ENCODE measurements at regions not wholly inside any gene's neighbourhood (a gene's known extent, or its start where the extent isn't known, plus 50 kb on each side); places are given as distances from the start of the nearest gene placed in this dataset.
"Not testable (repeated sequence)": the region's sequence is repeated elsewhere in the genome, so short reads cannot be mapped to it uniquely, and the experiment has no call there.

DNA sequence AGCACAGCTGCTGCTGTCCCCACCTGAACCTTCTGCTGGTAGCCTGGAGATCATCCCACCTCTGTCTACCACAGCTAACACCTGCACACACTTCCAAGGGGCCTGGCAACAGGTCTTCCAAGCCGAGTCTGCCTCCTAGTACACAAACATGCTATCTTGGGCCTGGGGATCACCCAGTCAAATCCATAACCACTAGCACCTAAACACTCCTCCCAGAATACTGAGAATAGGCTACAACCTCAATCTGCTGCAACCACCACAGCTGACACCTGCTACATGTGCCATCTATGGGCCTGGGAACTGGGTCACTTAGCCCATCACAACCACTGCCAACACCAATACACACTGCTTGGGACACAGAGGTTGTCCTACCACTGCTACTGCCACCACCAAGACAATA lies 362.8 kb upstream of the ARPP21 start:
- DNase-seq (no peak), ATAC-seq (ENCODE audit: low read depth in 2 of 2) (no peak)
- Histone ChIP-seq H3K4me1 (ENCODE audit: control insufficient read depth, insufficient read depth, low read length, poor library complexity, severe bottlenecking) (no peaks in the 10 kb centered on the region), H3K4me3 (ENCODE audit: low read depth, low read length) (no peak overlapping the region), H3K9me3 (ENCODE audit: control insufficient read depth in 2 of 2, low read length in 2 of 2) (peaks cover 0 to 13% of the 10 kb centered on the region in 2 experiments), H3K27me3 (ENCODE audit: control insufficient read depth, insufficient read depth, low read length) (no peaks in the 10 kb centered on the region), H3K36me3 (ENCODE audit: control insufficient read depth, insufficient read depth, low read length) (no peaks in the 10 kb centered on the region), H3K27ac (ENCODE audit: insufficient read depth, low read length, poor library complexity, severe bottlenecking) (no peak overlapping the region)
- Mint-ChIP-seq H3K9me3 (peaks cover 0 to 36% (median 15%) of the 10 kb centered on the region in 7 donors), H3K4me1 (no peaks in the 10 kb centered on the region), H3K27me3 (peaks cover 5% of the 10 kb centered on the region), H3K27ac (no peak overlapping the region), H3K36me3 (no peaks in the 10 kb centered on the region), H3K4me3 (no peak overlapping the region)

DNA sequence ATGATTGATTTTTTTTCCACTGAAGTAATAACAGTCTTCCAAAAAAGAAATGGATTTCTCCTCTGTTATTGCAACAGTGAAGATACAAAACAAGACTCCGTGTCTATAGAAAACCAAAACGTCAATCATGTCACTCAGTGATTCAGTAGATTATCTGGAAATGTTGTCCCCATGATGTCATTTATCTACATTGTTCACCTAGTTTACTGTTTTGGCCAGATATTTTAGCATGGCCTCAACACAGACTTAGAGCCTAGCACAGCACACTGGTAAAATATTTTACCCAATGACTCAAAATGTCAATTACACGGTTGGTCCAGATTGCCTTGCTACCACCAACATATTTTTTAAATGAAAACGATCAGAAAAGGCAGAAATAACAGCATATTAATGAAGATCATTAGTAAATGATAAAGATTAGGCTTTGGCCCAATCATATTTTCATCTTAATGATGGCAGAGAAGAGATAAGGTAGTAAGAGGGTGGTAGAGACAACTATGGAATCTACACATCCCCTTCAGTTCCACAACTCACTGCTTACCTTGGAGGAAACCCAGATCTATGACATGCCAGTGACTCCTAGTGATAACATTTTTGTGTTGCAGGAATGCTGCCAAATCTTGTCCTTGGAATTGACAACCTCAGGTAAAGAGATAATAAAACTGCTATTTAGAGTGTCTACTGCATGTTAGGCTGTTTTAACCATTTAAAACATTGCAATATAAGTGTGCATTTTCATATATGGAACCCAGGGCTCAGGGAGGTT lies 347.7 kb upstream of the ARPP21 start:
- no peak for ATAC-seq (ENCODE audit: low read depth in 2 of 2)
- no peaks in the 10 kb centered on the region for H3K9me3 ChIP-seq (ENCODE audit: control insufficient read depth in 2 of 2, low read length in 2 of 2)
- no peak overlapping the region for H3K27ac ChIP-seq (ENCODE audit: insufficient read depth, low read length, poor library complexity, severe bottlenecking)
- no peaks in the 10 kb centered on the region for H3K36me3 Mint-ChIP-seq
- H3K4me1 ChIP-seq (ENCODE audit: control insufficient read depth, insufficient read depth, low read length, poor library complexity, severe bottlenecking), result no peaks in the 10 kb centered on the region
- H3K9me3 Mint-ChIP-seq, result peaks cover 3 to 28% (median 4%) of the 10 kb centered on the region in 7 donors
- H3K4me3 ChIP-seq (ENCODE audit: low read depth, low read length), result no peak overlapping the region
- H3K36me3 ChIP-seq (ENCODE audit: control insufficient read depth, insufficient read depth, low read length), result no peaks in the 10 kb centered on the region
- H3K4me1 Mint-ChIP-seq, result no peaks in the 10 kb centered on the region
- H3K27me3 ChIP-seq (ENCODE audit: control insufficient read depth, insufficient read depth, low read length), result no peaks in the 10 kb centered on the region
- no peak overlapping the region for H3K27ac Mint-ChIP-seq
- H3K27me3 Mint-ChIP-seq, result no peaks in the 10 kb centered on the region
- no peak for DNase-seq
- H3K4me3 Mint-ChIP-seq, result no peak overlapping the region

DNA sequence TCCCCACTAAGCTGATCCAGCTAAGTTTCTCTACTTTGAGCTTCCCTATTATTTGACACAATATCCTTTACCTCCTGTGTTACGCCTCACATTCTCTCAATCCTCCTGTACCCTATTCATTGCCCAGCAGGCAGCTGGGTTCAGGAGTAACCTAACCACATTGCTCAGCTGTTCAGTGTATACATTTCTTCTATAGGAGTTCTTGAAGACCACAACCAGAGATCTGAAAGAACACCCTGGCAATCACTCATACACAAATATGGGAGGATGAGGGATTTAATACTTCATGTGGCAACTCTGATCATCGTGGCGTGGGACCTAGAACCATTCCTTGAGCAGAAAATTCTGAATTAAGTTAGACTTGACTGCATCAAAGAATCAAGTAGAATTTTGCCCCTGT lies 346.8 kb upstream of the ARPP21 start:
- no peaks in the 10 kb centered on the region for H3K9me3 ChIP-seq (ENCODE audit: control insufficient read depth in 2 of 2, low read length in 2 of 2)
- no peaks in the 10 kb centered on the region for H3K27me3 ChIP-seq (ENCODE audit: control insufficient read depth, insufficient read depth, low read length)
- H3K4me1 ChIP-seq (ENCODE audit: control insufficient read depth, insufficient read depth, low read length, poor library complexity, severe bottlenecking), result no peaks in the 10 kb centered on the region
- no peak overlapping the region for H3K4me3 ChIP-seq (ENCODE audit: low read depth, low read length)
- Mint-ChIP-seq H3K27ac (no peak overlapping the region), H3K4me1 (no peaks in the 10 kb centered on the region), H3K36me3 (no peaks in the 10 kb centered on the region), H3K4me3 (no peak overlapping the region), H3K9me3 (peaks cover 3 to 28% (median 4%) of the 10 kb centered on the region in 7 donors), H3K27me3 (no peaks in the 10 kb centered on the region)
- ATAC-seq (ENCODE audit: low read depth in 2 of 2), result no peak
- no peaks in the 10 kb centered on the region for H3K36me3 ChIP-seq (ENCODE audit: control insufficient read depth, insufficient read depth, low read length)
- no peak for DNase-seq
- no peak overlapping the region for H3K27ac ChIP-seq (ENCODE audit: insufficient read depth, low read length, poor library complexity, severe bottlenecking)

DNA sequence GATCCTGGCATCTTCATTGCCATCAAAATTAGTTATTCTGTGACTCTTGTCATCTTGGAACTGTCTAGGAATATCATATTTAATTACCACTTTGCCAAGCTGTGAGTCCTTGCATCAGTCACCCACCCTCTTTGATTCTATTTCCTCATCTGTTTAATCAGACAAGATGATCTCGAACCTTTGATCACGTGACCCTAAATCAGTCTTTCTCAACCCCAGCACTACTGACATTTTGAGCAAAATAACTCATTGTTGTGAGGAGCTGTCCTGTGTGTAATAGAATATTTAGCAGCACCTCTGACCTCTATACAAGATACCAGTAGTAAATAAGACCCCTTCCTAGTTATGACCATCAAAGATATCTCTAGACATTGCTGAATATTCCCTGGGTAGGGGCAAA lies 343.4 kb upstream of the ARPP21 start:
- Histone ChIP-seq H3K36me3 (ENCODE audit: control insufficient read depth, insufficient read depth, low read length) (no peaks in the 10 kb centered on the region), H3K27ac (ENCODE audit: insufficient read depth, low read length, poor library complexity, severe bottlenecking) (no peak overlapping the region), H3K4me1 (ENCODE audit: control insufficient read depth, insufficient read depth, low read length, poor library complexity, severe bottlenecking) (no peaks in the 10 kb centered on the region), H3K9me3 (ENCODE audit: control insufficient read depth in 2 of 2, low read length in 2 of 2) (no peaks in the 10 kb centered on the region), H3K27me3 (ENCODE audit: control insufficient read depth, insufficient read depth, low read length) (no peaks in the 10 kb centered on the region), H3K4me3 (ENCODE audit: low read depth, low read length) (no peak overlapping the region)
- H3K27me3 Mint-ChIP-seq, result no peaks in the 10 kb centered on the region
- H3K27ac Mint-ChIP-seq, result no peak overlapping the region
- ATAC-seq (ENCODE audit: low read depth in 2 of 2) (no peak), DNase-seq (no peak)
- H3K9me3 Mint-ChIP-seq, result peaks cover 0 to 10% (median 4%) of the 10 kb centered on the region in 7 donors
- H3K4me3 Mint-ChIP-seq, result no peak overlapping the region
- no peaks in the 10 kb centered on the region for H3K36me3 Mint-ChIP-seq
- no peaks in the 10 kb centered on the region for H3K4me1 Mint-ChIP-seq

DNA sequence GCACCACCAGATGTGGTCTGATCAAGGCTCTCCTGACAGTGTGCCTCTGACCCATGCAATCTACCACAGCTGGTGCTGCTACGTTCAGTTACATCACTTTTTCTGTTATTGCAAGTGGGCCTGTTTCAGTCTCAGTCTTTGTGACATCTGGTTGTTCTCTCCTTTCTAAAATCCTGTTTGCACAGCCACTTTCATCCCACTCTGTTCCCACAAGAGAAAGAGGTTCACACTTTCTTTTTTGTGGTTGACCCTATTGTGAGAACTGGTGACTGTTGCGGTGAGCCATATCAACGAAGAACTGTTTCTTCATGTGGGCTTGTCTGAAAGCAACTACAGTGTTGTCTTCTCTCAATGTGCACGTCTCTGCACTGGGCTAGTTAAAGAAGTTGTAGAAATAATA lies 342.8 kb upstream of the ARPP21 start:
- Mint-ChIP-seq H3K4me1 (no peaks in the 10 kb centered on the region), H3K36me3 (no peaks in the 10 kb centered on the region), H3K4me3 (no peak overlapping the region), H3K27me3 (no peaks in the 10 kb centered on the region), H3K9me3 (peaks cover 0 to 9% (median 4%) of the 10 kb centered on the region in 7 donors), H3K27ac (no peak overlapping the region)
- no peaks in the 10 kb centered on the region for H3K9me3 ChIP-seq (ENCODE audit: control insufficient read depth in 2 of 2, low read length in 2 of 2)
- H3K4me3 ChIP-seq (ENCODE audit: low read depth, low read length), result no peak overlapping the region
- no peaks in the 10 kb centered on the region for H3K4me1 ChIP-seq (ENCODE audit: control insufficient read depth, insufficient read depth, low read length, poor library complexity, severe bottlenecking)
- no peak overlapping the region for H3K27ac ChIP-seq (ENCODE audit: insufficient read depth, low read length, poor library complexity, severe bottlenecking)
- H3K36me3 ChIP-seq (ENCODE audit: control insufficient read depth, insufficient read depth, low read length), result no peaks in the 10 kb centered on the region
- peak in 1 of 3 donors; percentile 0 for DNase-seq
- no peak for ATAC-seq (ENCODE audit: low read depth in 2 of 2)
- no peaks in the 10 kb centered on the region for H3K27me3 ChIP-seq (ENCODE audit: control insufficient read depth, insufficient read depth, low read length)

DNA sequence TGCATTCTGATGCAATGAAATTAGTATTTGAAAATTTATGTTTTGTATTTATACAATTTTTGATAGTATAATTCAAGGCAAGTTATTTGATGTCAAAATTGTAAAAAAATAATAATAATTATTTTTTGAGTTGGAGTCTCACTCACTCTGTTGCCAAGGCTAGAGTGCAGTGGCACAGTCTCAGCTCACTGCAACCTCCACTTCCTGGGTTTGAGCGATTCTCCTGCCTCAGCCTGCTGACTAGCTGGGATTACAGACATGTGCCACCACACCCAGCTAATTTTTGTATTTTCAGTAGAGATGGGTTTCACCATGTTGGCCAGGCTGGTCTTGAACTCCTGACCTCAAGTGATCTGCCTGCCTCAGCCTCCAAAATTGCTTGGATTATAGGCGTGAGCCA lies 342.4 kb upstream of the ARPP21 start:
- not testable (repeated sequence) for H3K9me3 Mint-ChIP-seq; H3K36me3 Mint-ChIP-seq; H3K36me3 ChIP-seq (ENCODE audit: control insufficient read depth, insufficient read depth, low read length); ATAC-seq (ENCODE audit: low read depth in 2 of 2); H3K27ac Mint-ChIP-seq; DNase-seq; H3K4me1 ChIP-seq (ENCODE audit: control insufficient read depth, insufficient read depth, low read length, poor library complexity, severe bottlenecking); H3K27ac ChIP-seq (ENCODE audit: insufficient read depth, low read length, poor library complexity, severe bottlenecking); H3K4me1 Mint-ChIP-seq; H3K4me3 ChIP-seq (ENCODE audit: low read depth, low read length); H3K27me3 Mint-ChIP-seq; H3K27me3 ChIP-seq (ENCODE audit: control insufficient read depth, insufficient read depth, low read length); H3K9me3 ChIP-seq (ENCODE audit: control insufficient read depth in 2 of 2, low read length in 2 of 2); H3K4me3 Mint-ChIP-seq

DNA sequence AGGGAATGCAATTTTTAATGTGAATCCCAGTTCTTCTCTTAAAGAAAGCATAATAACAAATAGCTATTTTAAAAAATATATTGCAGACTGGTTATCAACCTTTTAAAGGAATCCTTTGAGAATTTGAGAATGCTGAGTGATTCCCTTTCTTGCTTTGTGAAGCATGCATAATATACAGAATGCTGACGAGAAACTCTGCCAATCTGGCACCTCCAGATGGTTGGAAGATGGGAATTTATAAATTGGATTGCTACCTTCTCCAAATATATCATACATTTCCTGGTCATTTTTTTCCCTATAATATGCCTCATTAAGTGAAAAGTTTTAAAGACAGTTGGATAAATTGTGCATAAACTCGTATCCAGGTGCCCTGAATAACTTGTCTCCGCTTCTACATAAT lies 333.9 kb upstream of the ARPP21 start:
- Mint-ChIP-seq H3K4me3 (no peak overlapping the region), H3K9me3 (peaks cover 0 to 11% (median 6%) of the 10 kb centered on the region in 7 donors), H3K27me3 (no peaks in the 10 kb centered on the region), H3K4me1 (no peaks in the 10 kb centered on the region), H3K27ac (no peak overlapping the region), H3K36me3 (no peaks in the 10 kb centered on the region)
- H3K9me3 ChIP-seq (ENCODE audit: control insufficient read depth in 2 of 2, low read length in 2 of 2), result no peaks in the 10 kb centered on the region
- DNase-seq (no peak), ATAC-seq (ENCODE audit: low read depth in 2 of 2) (no peak)
- H3K27me3 ChIP-seq (ENCODE audit: control insufficient read depth, insufficient read depth, low read length), result no peaks in the 10 kb centered on the region
- H3K4me1 ChIP-seq (ENCODE audit: control insufficient read depth, insufficient read depth, low read length, poor library complexity, severe bottlenecking), result no peaks in the 10 kb centered on the region
- no peaks in the 10 kb centered on the region for H3K36me3 ChIP-seq (ENCODE audit: control insufficient read depth, insufficient read depth, low read length)
- H3K4me3 ChIP-seq (ENCODE audit: low read depth, low read length), result no peak overlapping the region
- no peak overlapping the region for H3K27ac ChIP-seq (ENCODE audit: insufficient read depth, low read length, poor library complexity, severe bottlenecking)

DNA sequence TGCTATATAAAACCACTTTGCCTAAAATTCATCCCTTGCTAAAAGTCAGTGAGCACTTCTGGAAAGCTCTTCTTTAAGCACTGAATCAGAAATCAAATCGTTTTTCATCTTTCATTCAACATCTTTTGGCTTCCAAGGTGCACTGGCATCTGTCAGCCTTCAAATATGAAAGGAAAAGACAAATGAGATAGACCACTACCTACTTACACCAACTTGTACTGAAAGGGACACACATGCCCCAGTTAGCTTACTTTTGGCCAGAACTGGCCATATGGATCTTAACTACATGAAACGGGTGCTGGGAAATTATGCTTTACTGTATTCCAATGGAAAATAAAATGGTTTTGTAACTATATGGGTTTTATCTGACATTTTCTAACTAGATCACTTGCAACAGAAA lies 332.0 kb upstream of the ARPP21 start:
- Mint-ChIP-seq H3K4me3 (peak overlapping the region in 1 of 4 donors; percentile 70), H3K4me1 (no peaks in the 10 kb centered on the region), H3K27ac (no peak overlapping the region), H3K27me3 (no peaks in the 10 kb centered on the region), H3K36me3 (no peaks in the 10 kb centered on the region), H3K9me3 (peaks cover 0 to 9% (median 4%) of the 10 kb centered on the region in 7 donors)
- Histone ChIP-seq H3K9me3 (ENCODE audit: control insufficient read depth in 2 of 2, low read length in 2 of 2) (no peaks in the 10 kb centered on the region), H3K4me3 (ENCODE audit: low read depth, low read length) (no peak overlapping the region), H3K36me3 (ENCODE audit: control insufficient read depth, insufficient read depth, low read length) (no peaks in the 10 kb centered on the region), H3K27ac (ENCODE audit: insufficient read depth, low read length, poor library complexity, severe bottlenecking) (no peak overlapping the region), H3K27me3 (ENCODE audit: control insufficient read depth, insufficient read depth, low read length) (no peaks in the 10 kb centered on the region), H3K4me1 (ENCODE audit: control insufficient read depth, insufficient read depth, low read length, poor library complexity, severe bottlenecking) (no peaks in the 10 kb centered on the region)
- no peak for DNase-seq
- ATAC-seq (ENCODE audit: low read depth in 2 of 2), result no peak
